B cell (primary cell): ENCODE measurements at regions not wholly inside any gene's neighbourhood (a gene's known extent, or its start where the extent isn't known, plus 50 kb on each side); places are given as distances from the start of the nearest gene placed in this dataset.

Source experiments
- EZH2 ChIP-seq: IDR thresholded peaks from 2 replicates; pipeline ENCODE4 v1.6.1; 2012; ENCODE audit warnings: borderline replicate concordance, low read depth, mild to moderate bottlenecking, moderate library complexity, low read length; ENCODE audit not compliant: insufficient read depth, poor library complexity, severe bottlenecking
- TF ChIP-seq, protein P1 (sequence below): fragments of 200-600 bp; IDR thresholded peaks from one replicate; pipeline ENCODE4 v1.8.0; 2022; ENCODE audit warnings: antibody characterized with exemption, mild to moderate bottlenecking

DNA sequence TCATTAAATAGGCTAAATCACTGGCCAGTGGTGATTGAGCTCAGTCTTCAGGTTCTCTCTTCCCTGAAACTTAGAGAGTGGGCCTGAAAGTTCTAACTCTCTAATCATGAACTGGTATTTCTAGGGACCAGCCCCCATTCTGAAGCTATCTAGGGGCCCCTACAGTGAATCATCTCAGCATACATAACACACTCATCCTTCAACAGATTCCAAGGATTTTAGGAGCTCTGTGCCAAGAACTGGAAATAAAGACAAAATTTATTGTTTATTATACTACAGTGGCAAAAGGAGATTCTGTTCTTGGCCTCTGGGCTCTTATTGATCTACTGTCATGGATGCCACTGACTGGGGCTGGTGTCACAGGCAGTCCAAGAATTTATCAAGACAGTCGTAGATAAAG lies 263.8 kb upstream of the IGFBP7 start:
- TF ChIP-seq, protein P1, sequence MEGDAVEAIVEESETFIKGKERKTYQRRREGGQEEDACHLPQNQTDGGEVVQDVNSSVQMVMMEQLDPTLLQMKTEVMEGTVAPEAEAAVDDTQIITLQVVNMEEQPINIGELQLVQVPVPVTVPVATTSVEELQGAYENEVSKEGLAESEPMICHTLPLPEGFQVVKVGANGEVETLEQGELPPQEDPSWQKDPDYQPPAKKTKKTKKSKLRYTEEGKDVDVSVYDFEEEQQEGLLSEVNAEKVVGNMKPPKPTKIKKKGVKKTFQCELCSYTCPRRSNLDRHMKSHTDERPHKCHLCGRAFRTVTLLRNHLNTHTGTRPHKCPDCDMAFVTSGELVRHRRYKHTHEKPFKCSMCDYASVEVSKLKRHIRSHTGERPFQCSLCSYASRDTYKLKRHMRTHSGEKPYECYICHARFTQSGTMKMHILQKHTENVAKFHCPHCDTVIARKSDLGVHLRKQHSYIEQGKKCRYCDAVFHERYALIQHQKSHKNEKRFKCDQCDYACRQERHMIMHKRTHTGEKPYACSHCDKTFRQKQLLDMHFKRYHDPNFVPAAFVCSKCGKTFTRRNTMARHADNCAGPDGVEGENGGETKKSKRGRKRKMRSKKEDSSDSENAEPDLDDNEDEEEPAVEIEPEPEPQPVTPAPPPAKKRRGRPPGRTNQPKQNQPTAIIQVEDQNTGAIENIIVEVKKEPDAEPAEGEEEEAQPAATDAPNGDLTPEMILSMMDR = no peak
- no peak for TF ChIP-seq EZH2
